ENCODE measurements at regions not wholly inside any gene's neighbourhood (a gene's known extent, or its start where the extent isn't known, plus 50 kb on each side); places are given as distances from the start of the nearest gene placed in this dataset.
"Not testable (repeated sequence)": the region's sequence is repeated elsewhere in the genome, so short reads cannot be mapped to it uniquely, and the experiment has no call there.

DNA sequence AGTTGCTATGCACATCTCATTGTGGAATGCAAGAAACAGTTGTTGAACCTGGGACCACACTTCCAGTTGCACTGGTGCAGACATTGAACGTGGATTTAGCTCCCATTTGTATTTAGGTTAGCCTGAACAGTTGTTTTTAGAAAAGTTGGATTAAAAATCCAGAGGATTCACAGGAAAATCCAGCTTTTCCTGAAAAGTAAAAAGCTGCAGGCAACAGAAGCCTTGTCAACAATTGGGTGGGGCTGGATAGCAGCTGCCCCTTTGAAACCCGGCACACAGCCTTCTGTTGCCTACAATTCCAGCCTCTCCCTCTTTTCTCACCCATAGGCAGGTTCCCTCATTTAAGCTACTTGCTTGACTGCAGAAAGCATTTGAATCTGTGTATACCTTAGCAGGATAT is 165.3 kb upstream of the TBL1XR1 start:
- Histone ChIP-seq H3K27me3 (replicated peaks; ENCODE audit: control insufficient read depth, insufficient read depth, low read length, poor library complexity, severe bottlenecking) (no peaks in the 10 kb centered on the region), H3K36me3 (ENCODE audit: control insufficient read depth, insufficient read depth, low read length) (no peaks in the 10 kb centered on the region), H3K27ac (ENCODE audit: insufficient read depth, low read length, poor library complexity, severe bottlenecking) (no peak overlapping the region), H3K4me1 (ENCODE audit: control insufficient read depth, insufficient read depth, low read length, poor library complexity, severe bottlenecking) (peaks cover 24% of the 10 kb centered on the region), H3K4me3 (ENCODE audit: insufficient read depth, low read depth, low read length, poor library complexity, severe bottlenecking) (no peak overlapping the region), H3K9me3 (ENCODE audit: control insufficient read depth, low read length) (no peaks in the 10 kb centered on the region)
- DNase-seq, result no peak

DNA sequence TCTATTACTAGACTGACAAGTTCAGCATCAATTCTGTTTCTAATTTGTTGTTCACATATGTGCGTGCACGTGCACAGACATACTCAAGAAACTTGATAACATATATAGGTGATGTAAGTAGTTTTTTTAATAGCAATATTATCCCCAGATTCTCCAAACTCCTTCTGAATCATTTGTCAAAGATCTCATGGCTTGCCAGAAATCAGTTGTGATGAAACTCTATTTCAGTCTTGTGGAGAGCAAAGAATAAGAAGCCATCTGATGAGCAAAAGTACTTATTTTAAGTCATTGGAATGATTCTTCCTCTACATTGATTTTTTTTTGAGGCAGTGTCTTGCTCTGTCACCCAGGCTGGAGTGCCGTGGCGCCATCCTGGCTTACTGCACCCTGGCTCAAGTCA is 167.0 kb upstream of the TBL1XR1 start:
- H3K27me3 ChIP-seq (replicated peaks; ENCODE audit: control insufficient read depth, insufficient read depth, low read length, poor library complexity, severe bottlenecking), result no peaks in the 10 kb centered on the region
- no peak overlapping the region for H3K27ac ChIP-seq (ENCODE audit: insufficient read depth, low read length, poor library complexity, severe bottlenecking)
- H3K9me3 ChIP-seq (ENCODE audit: control insufficient read depth, low read length), result no peaks in the 10 kb centered on the region
- H3K4me1 ChIP-seq (ENCODE audit: control insufficient read depth, insufficient read depth, low read length, poor library complexity, severe bottlenecking), result peaks cover 10% of the 10 kb centered on the region
- DNase-seq, result no peak
- no peak overlapping the region for H3K4me3 ChIP-seq (ENCODE audit: insufficient read depth, low read depth, low read length, poor library complexity, severe bottlenecking)
- no peaks in the 10 kb centered on the region for H3K36me3 ChIP-seq (ENCODE audit: control insufficient read depth, insufficient read depth, low read length)

DNA sequence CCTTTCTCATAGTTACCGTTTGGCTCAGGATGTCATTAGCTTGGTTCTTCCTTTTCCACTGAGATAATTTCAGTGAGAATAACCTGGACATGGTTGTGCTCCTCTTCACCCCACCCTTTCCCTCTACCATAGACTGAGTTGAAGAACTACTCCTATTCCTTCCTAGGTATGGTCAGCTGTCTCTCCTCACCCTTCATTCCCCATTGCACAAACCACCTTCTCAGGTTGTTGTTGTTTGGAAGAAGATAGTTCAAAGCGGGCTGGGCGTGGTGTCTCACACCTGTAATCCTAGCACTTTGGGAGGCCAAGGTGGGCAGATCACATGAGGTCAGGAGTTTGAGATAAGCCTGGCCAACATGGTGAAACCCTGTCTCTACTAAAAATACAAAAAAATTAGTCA is 168.0 kb upstream of the TBL1XR1 start:
- H3K4me1 ChIP-seq (ENCODE audit: control insufficient read depth, insufficient read depth, low read length, poor library complexity, severe bottlenecking); H3K9me3 ChIP-seq (ENCODE audit: control insufficient read depth, low read length); H3K4me3 ChIP-seq (ENCODE audit: insufficient read depth, low read depth, low read length, poor library complexity, severe bottlenecking); H3K27ac ChIP-seq (ENCODE audit: insufficient read depth, low read length, poor library complexity, severe bottlenecking); H3K36me3 ChIP-seq (ENCODE audit: control insufficient read depth, insufficient read depth, low read length); H3K27me3 ChIP-seq (replicated peaks; ENCODE audit: control insufficient read depth, insufficient read depth, low read length, poor library complexity, severe bottlenecking); DNase-seq: not testable (repeated sequence)

DNA sequence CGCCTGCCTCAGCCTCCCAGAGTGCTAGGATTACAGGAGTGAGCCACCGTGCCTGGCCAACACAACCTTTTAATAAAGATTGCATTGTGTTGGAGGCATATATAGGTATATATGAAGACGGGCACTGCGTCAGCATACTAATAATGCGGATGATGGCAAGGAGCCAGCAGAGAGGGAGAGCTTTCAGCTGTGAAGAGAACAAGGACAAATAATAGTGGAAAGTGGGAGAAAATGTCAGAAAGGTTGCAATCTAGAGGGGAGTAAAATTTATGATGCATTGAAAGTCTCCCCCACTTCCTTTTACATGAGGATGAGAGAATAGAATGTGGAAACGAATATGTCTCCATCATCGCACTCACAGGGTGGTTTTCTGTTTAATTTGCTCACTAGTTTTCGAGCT is 170.5 kb upstream of the TBL1XR1 start:
- Histone ChIP-seq H3K36me3 (ENCODE audit: control insufficient read depth, insufficient read depth, low read length) (no peaks in the 10 kb centered on the region), H3K27ac (ENCODE audit: insufficient read depth, low read length, poor library complexity, severe bottlenecking) (no peak overlapping the region), H3K9me3 (ENCODE audit: control insufficient read depth, low read length) (no peaks in the 10 kb centered on the region), H3K4me3 (ENCODE audit: insufficient read depth, low read depth, low read length, poor library complexity, severe bottlenecking) (no peak overlapping the region), H3K27me3 (replicated peaks; ENCODE audit: control insufficient read depth, insufficient read depth, low read length, poor library complexity, severe bottlenecking) (no peaks in the 10 kb centered on the region), H3K4me1 (ENCODE audit: control insufficient read depth, insufficient read depth, low read length, poor library complexity, severe bottlenecking) (no peaks in the 10 kb centered on the region)
- no peak for DNase-seq

DNA sequence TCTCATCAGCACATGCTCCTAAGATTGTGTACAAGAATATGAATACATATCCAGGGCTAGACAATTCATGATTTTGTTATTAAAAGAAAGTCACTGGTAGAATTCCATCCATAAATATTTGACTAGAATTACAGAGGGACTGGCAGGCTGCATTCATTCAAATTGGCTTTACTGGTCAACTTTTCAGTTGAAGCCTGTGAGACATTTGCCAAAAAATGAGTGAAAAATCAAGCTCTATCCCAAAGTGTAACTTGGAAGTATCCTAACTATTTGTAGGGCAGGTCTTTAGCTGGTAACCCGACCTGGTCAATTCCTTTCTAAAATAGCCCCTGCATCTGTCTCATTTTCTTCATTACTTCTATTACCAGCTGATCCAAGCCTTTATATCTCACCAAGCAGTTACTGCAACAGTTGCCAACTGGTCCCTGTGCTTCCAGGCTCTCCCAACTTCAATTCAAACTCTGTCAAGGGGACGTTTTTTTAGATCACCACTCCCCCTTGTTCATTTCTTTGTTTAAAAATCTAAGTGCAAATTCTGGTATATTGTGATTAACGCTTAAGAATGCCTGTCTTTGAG is 173.1 kb upstream of the TBL1XR1 start:
- Histone ChIP-seq H3K27me3 (replicated peaks; ENCODE audit: control insufficient read depth, insufficient read depth, low read length, poor library complexity, severe bottlenecking) (no peaks in the 10 kb centered on the region), H3K27ac (ENCODE audit: insufficient read depth, low read length, poor library complexity, severe bottlenecking) (no peak overlapping the region), H3K9me3 (ENCODE audit: control insufficient read depth, low read length) (no peaks in the 10 kb centered on the region), H3K4me3 (ENCODE audit: insufficient read depth, low read depth, low read length, poor library complexity, severe bottlenecking) (no peak overlapping the region), H3K4me1 (ENCODE audit: control insufficient read depth, insufficient read depth, low read length, poor library complexity, severe bottlenecking) (no peaks in the 10 kb centered on the region), H3K36me3 (ENCODE audit: control insufficient read depth, insufficient read depth, low read length) (no peaks in the 10 kb centered on the region)
- DNase-seq, result no peak

DNA sequence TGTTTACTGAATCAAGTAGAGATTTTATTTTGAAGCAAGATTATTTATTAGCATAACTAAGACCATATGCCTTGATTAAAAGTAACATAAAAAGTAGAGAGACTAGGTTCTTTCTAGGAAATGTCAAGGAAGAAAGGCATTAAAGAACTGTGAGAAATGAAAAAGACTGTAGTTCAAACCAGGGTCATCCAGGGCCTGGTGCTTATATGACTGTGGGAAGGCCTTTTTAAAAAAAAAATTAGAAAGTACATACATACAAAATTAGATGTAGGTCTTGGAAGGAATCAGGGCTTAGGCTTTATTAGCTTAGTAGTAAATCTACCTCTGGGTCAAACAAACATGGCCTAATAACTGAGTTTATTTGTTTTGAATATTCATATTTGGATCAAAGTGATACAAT is 173.9 kb upstream of the TBL1XR1 start:
- Histone ChIP-seq H3K9me3 (ENCODE audit: control insufficient read depth, low read length) (no peaks in the 10 kb centered on the region), H3K27me3 (replicated peaks; ENCODE audit: control insufficient read depth, insufficient read depth, low read length, poor library complexity, severe bottlenecking) (no peaks in the 10 kb centered on the region)
- DNase-seq, result no peak

DNA sequence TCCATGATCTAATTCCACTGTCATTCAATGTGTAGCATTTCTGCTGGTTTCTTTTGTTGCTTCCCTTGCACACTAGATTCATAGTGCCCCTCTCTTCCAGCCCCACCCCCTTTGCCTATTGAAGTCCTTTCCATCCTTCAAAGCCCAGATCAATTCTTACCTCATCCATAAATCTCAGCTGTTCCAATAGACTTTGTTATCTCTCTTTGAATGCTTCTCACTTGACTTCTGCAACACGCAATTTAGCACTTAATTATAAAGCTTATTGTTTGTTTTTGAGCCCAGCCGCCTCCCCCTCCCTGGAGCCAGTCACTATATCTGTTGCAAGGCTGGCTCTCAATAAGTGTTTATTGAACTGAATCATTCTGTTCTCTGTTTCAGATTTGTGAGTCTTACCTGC is 174.6 kb upstream of the TBL1XR1 start:
- Histone ChIP-seq H3K4me3 (ENCODE audit: insufficient read depth, low read depth, low read length, poor library complexity, severe bottlenecking) (no peak overlapping the region), H3K4me1 (ENCODE audit: control insufficient read depth, insufficient read depth, low read length, poor library complexity, severe bottlenecking) (no peaks in the 10 kb centered on the region), H3K27me3 (replicated peaks; ENCODE audit: control insufficient read depth, insufficient read depth, low read length, poor library complexity, severe bottlenecking) (no peaks in the 10 kb centered on the region), H3K9me3 (ENCODE audit: control insufficient read depth, low read length) (no peaks in the 10 kb centered on the region), H3K27ac (ENCODE audit: insufficient read depth, low read length, poor library complexity, severe bottlenecking) (no peak overlapping the region), H3K36me3 (ENCODE audit: control insufficient read depth, insufficient read depth, low read length) (no peaks in the 10 kb centered on the region)
- DNase-seq, result no peak

More for the DNA sequence above, 173.9 kb upstream of the TBL1XR1 start:
- Histone ChIP-seq H3K4me3 (ENCODE audit: insufficient read depth, low read depth, low read length, poor library complexity, severe bottlenecking) (no peak overlapping the region), H3K36me3 (ENCODE audit: control insufficient read depth, insufficient read depth, low read length) (no peaks in the 10 kb centered on the region), H3K27ac (ENCODE audit: insufficient read depth, low read length, poor library complexity, severe bottlenecking) (no peak overlapping the region), H3K4me1 (ENCODE audit: control insufficient read depth, insufficient read depth, low read length, poor library complexity, severe bottlenecking) (no peaks in the 10 kb centered on the region)

DNA sequence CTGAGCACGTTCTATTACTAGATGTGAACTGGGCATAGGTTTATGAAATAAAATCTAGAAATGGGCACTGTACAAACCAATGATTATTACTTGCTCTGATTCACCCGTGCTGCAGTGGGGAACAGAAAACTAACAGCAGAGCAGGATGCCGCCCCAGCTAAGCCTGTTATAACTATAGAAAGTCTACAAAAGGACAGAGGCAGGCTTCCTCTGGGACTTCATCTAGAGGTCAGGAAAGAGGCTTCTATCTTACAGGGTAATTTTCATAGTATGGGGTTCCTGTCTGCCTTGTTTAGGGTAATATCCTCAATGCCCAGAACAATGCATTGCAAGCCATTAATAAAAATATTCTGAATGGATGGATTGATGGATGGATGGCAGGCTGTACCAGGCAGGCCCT is 177.0 kb upstream of the TBL1XR1 start:
- no peaks in the 10 kb centered on the region for H3K9me3 ChIP-seq (ENCODE audit: control insufficient read depth, low read length)
- no peak overlapping the region for H3K4me3 ChIP-seq (ENCODE audit: insufficient read depth, low read depth, low read length, poor library complexity, severe bottlenecking)
- no peak overlapping the region for H3K27ac ChIP-seq (ENCODE audit: insufficient read depth, low read length, poor library complexity, severe bottlenecking)
- no peak for DNase-seq
- no peaks in the 10 kb centered on the region for H3K36me3 ChIP-seq (ENCODE audit: control insufficient read depth, insufficient read depth, low read length)
- no peaks in the 10 kb centered on the region for H3K27me3 ChIP-seq (replicated peaks; ENCODE audit: control insufficient read depth, insufficient read depth, low read length, poor library complexity, severe bottlenecking)
- H3K4me1 ChIP-seq (ENCODE audit: control insufficient read depth, insufficient read depth, low read length, poor library complexity, severe bottlenecking), result no peaks in the 10 kb centered on the region

DNA sequence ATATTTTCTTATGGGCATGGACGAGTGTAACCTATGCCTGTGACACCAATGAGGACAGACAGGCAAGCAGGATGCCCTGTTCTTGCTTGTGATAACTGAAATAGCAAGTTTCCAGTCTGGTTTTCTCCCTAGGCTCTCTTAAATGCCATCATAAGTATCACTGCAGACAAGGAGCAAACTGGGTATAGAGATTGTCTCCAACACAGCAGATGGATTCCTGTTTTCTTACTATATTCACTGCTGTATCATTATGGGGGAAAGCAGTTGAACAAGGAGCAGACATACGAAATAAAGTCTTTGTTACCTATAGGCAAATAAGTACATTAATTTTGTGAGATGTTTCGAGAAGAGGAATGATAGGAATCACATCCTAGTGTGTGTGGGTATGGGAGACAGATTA is 178.0 kb upstream of the TBL1XR1 start:
- Histone ChIP-seq H3K36me3 (ENCODE audit: control insufficient read depth, insufficient read depth, low read length) (no peaks in the 10 kb centered on the region), H3K4me1 (ENCODE audit: control insufficient read depth, insufficient read depth, low read length, poor library complexity, severe bottlenecking) (no peaks in the 10 kb centered on the region), H3K9me3 (ENCODE audit: control insufficient read depth, low read length) (no peaks in the 10 kb centered on the region), H3K27ac (ENCODE audit: insufficient read depth, low read length, poor library complexity, severe bottlenecking) (no peak overlapping the region), H3K4me3 (ENCODE audit: insufficient read depth, low read depth, low read length, poor library complexity, severe bottlenecking) (no peak overlapping the region), H3K27me3 (replicated peaks; ENCODE audit: control insufficient read depth, insufficient read depth, low read length, poor library complexity, severe bottlenecking) (no peaks in the 10 kb centered on the region)
- DNase-seq, result no peak

DNA sequence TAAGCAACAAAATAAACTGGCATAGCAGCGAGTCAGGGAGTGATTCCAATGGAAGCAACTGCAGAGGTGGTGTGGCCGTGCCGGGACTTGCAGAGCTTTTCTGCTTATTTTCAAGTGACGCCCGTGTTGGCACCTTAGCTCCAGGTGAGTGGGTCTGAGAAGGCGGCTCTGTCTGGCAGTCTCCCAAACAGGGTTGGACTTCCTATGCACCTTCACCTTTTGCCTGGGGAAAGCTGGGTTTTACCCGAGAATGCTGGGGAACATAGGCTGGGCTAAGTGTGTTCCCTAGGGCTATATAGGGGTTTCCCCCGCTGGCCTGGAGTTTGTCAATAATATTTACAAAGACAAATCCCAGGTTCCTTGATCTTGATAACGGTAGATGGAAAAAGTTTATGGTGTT is 179.9 kb upstream of the TBL1XR1 start:
- no peaks in the 10 kb centered on the region for H3K27me3 ChIP-seq (replicated peaks; ENCODE audit: control insufficient read depth, insufficient read depth, low read length, poor library complexity, severe bottlenecking)
- H3K4me1 ChIP-seq (ENCODE audit: control insufficient read depth, insufficient read depth, low read length, poor library complexity, severe bottlenecking), result no peaks in the 10 kb centered on the region
- H3K36me3 ChIP-seq (ENCODE audit: control insufficient read depth, insufficient read depth, low read length), result no peaks in the 10 kb centered on the region
- H3K9me3 ChIP-seq (ENCODE audit: control insufficient read depth, low read length), result no peaks in the 10 kb centered on the region
- no peak overlapping the region for H3K4me3 ChIP-seq (ENCODE audit: insufficient read depth, low read depth, low read length, poor library complexity, severe bottlenecking)
- DNase-seq, result no peak
- H3K27ac ChIP-seq (ENCODE audit: insufficient read depth, low read length, poor library complexity, severe bottlenecking), result no peak overlapping the region

DNA sequence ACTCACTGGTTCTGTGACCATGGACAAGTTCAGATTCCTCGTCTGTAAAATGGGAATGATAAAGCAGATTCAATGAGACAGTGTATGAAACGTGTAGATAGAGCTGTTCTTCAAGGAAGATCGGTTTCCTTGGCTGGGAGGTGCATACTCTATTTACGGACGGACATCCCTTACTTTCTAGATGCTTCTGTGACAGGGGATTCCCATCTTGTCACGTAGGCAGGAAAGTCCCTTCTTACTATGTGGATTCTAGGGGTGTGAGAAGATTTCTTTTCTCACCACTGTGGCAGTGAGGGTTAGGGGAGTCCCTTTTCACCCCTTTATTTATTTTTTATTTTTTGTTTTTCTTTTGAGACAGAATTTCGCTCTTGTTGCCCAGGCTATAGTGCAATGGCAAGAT is 180.9 kb upstream of the TBL1XR1 start:
- no peak overlapping the region for H3K27ac ChIP-seq (ENCODE audit: insufficient read depth, low read length, poor library complexity, severe bottlenecking)
- H3K4me1 ChIP-seq (ENCODE audit: control insufficient read depth, insufficient read depth, low read length, poor library complexity, severe bottlenecking), result no peaks in the 10 kb centered on the region
- H3K9me3 ChIP-seq (ENCODE audit: control insufficient read depth, low read length), result no peaks in the 10 kb centered on the region
- DNase-seq, result no peak
- no peaks in the 10 kb centered on the region for H3K27me3 ChIP-seq (replicated peaks; ENCODE audit: control insufficient read depth, insufficient read depth, low read length, poor library complexity, severe bottlenecking)
- H3K36me3 ChIP-seq (ENCODE audit: control insufficient read depth, insufficient read depth, low read length), result no peaks in the 10 kb centered on the region
- no peak overlapping the region for H3K4me3 ChIP-seq (ENCODE audit: insufficient read depth, low read depth, low read length, poor library complexity, severe bottlenecking)
